Caco-2 (cell line): ENCODE measurements at regions not wholly inside any gene's neighbourhood (a gene's known extent, or its start where the extent isn't known, plus 50 kb on each side); places are given as distances from the start of the nearest gene placed in this dataset.

Source experiments
- BruUV-seq: library from RNA; stranded (reverse); fragments of 400-500 nt; replicated peaks from 2 replicates; lab custom pipeline; 2021; lab: Mats Ljungman, UMichigan
- CTCF ChIA-PET: fragments of 300-600 bp; sonication (Branson Sonifier 250); formaldehyde crosslinking; loops from one replicate; lab custom pipeline; 2022; ENCODE audit warnings: antibody characterized with exemption; lab: Charles Lee
- POLR2A ChIA-PET: fragments of 300-600 bp; sonication (Branson Sonifier 250); formaldehyde crosslinking; loops from one replicate; lab custom pipeline; 2022; ENCODE audit warnings: antibody characterized with exemption; lab: Charles Lee
- DNase-seq, 2 experiments: peaks; one replicate each; pipeline versions ENCODE4 v3.0.0 to v3.0.0-alpha.2; 2020 to 2022
- H3K27me3 ChIP-seq: replicated peaks from 2 replicates; pipeline ENCODE4 v1.6.0; 2011; ENCODE audit warnings: low read length; ENCODE audit not compliant: control insufficient read depth, insufficient read depth
- H3K36me3 ChIP-seq: 2 replicates; pipeline ENCODE4 v1.5.1; 2011; ENCODE audit warnings: low read length; ENCODE audit not compliant: control insufficient read depth, insufficient read depth
- H3K4me1 ChIP-seq: fragments of 250-450 bp; sonication (Bioruptor Pico); 2 replicates; pipeline ENCODE4 v1.5.1; 2020; ENCODE audit warnings: mild to moderate bottlenecking
- H3K4me3 ChIP-seq: 2 replicates; pipeline ENCODE4 v1.5.1; 2011; ENCODE audit warnings: low read depth, mild to moderate bottlenecking, control low read depth, low read length
- H3K9me3 ChIP-seq: fragments of 250-450 bp; sonication (Bioruptor Pico); 2 replicates; pipeline ENCODE4 v1.5.1; 2020; ENCODE audit warnings: mild to moderate bottlenecking, moderate library complexity
- H3K27ac Mint-ChIP-seq: one replicate; pipeline ENCODE4 v1.8.0; 2022; ENCODE audit warnings: mixed read lengths; ENCODE audit not compliant: unreplicated experiment
- H3K27me3 Mint-ChIP-seq: one replicate; pipeline ENCODE4 v1.8.0; 2022; ENCODE audit warnings: mixed read lengths; ENCODE audit not compliant: insufficient read depth, unreplicated experiment
- H3K36me3 Mint-ChIP-seq: one replicate; pipeline ENCODE4 v1.8.0; 2022; ENCODE audit warnings: mild to moderate bottlenecking, mixed read lengths; ENCODE audit not compliant: insufficient read depth, unreplicated experiment
- H3K4me1 Mint-ChIP-seq: one replicate; pipeline ENCODE4 v1.8.0; 2022; ENCODE audit warnings: low read depth, mixed read lengths; ENCODE audit not compliant: unreplicated experiment
- H3K4me3 Mint-ChIP-seq: one replicate; pipeline ENCODE4 v1.8.0; 2022; ENCODE audit warnings: mild to moderate bottlenecking, moderate library complexity, mixed read lengths; ENCODE audit not compliant: unreplicated experiment
- H3K9me3 Mint-ChIP-seq: one replicate; pipeline ENCODE4 v1.8.0; 2022; ENCODE audit warnings: mixed read lengths; ENCODE audit not compliant: unreplicated experiment
- CTCF ChIP-seq, 2 experiments: fragments of 200-600 bp in 1 of 2; IDR thresholded peaks; 1 replicate in 1 of 2; 2 replicates in 1 of 2; pipeline versions ENCODE4 v1.5.1 to v1.8.0; 2011 to 2022; ENCODE audit warnings: antibody characterized with exemption in 1 of 2, control low read depth in 1 of 2, inconsistent platforms in 1 of 2, low read depth in 1 of 2, low read length in 1 of 2, mild to moderate bottlenecking in 1 of 2, moderate library complexity in 1 of 2; ENCODE audit not compliant: insufficient read depth in 1 of 2, severe bottlenecking in 1 of 2, unreplicated experiment in 1 of 2
- intact Hi-C: fragments of 100-400 bp; cut with micrococcal nuclease; formaldehyde crosslinking; loops from one replicate; pipeline ENCODE4 v1.10.0; 2022; ENCODE audit not compliant: unreplicated experiment

- H3K4me3 Mint-ChIP-seq: no peak overlapping the region
- DNase-seq: peak; percentile 0 to 34
- no peak for TF ChIP-seq CTCF (IDR thresholded peaks at IDR 0.05; ENCODE audit: insufficient read depth in 1 of 2, low read depth in 1 of 2, low read length in 1 of 2, severe bottlenecking in 1 of 2, unreplicated experiment in 1 of 2)
- Histone ChIP-seq H3K4me3 (no peak overlapping the region), H3K27me3 (no peaks in the 10 kb centered on the region), H3K36me3 (no peaks in the 10 kb centered on the region; the same call in 1 of the 2 replicates), H3K9me3 (no peaks in the 10 kb centered on the region), H3K4me1 (peaks cover 39% of the 10 kb centered on the region)
- H3K36me3 Mint-ChIP-seq: peaks cover 5% of the 10 kb centered on the region
- no peaks in the 10 kb centered on the region for H3K27me3 Mint-ChIP-seq
- ChIA-PET POLR2A (no interaction called here), CTCF (interaction anchor here (0.6 to 3.4 kb wide), 9 partner anchors 9 to 202 kb away, joined by 3 to 59 read pairs (median 4); no protein-coding TSS in a partner anchor)
- no TSS peak for BruUV-seq
- H3K9me3 Mint-ChIP-seq: no peaks in the 10 kb centered on the region
- peaks cover 10% of the 10 kb centered on the region for H3K4me1 Mint-ChIP-seq
- intact Hi-C loops: no loop called here
- no peak overlapping the region for H3K27ac Mint-ChIP-seq
Observed at GRCh38 chr16:85419503-85420408, 193.4 kb upstream of the GSE1 start.

DNA sequence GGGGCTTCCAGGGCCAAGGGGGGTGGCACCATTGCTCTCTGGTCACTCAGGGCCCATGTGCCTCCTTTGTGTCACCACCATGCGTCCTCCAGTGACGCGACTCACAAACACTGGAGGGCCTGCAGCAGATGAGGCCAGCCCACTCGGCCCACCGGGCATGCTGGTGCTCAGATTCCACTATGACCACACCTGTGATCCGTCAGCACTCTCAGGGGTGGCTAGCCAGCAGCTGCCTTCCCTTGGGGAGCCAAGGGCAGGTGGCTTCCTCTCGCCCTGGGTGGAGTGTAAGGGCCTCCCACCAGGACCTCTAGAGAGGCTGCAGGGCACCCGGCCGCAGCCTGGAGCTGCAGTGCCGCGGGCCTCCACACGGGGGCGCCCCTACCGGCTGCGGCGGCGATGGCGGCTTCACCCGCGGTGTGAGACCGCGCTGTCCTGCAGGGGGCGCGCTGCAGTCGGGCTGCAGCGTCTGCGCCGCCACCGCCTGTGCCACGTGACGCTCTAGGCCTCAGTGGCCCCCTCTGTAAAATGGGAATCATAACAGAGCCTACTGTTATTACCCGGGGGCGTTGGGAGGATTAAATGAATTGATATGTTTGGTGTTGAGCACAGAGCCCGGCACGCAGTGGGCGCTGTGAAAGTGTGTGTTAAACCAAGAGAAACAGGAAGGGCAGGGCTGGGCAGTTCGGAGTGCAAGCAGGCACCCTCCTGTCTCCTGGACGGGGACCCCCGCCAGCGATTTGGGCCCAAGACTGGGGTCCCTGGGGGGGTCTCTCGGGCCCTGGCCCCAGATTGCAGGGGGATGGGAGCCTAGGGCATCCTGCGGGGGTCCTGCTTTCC is 192.4 kb upstream of the GSE1 start:
- peaks cover 10% of the 10 kb centered on the region for H3K4me1 Mint-ChIP-seq
- H3K36me3 Mint-ChIP-seq: peaks cover 5% of the 10 kb centered on the region
- peak overlapping the region; percentile 49 for H3K27ac Mint-ChIP-seq
- Histone ChIP-seq H3K27me3 (no peaks in the 10 kb centered on the region), H3K36me3 (no peaks in the 10 kb centered on the region; the same call in 1 of the 2 replicates), H3K4me1 (peaks cover 39% of the 10 kb centered on the region), H3K4me3 (no peak overlapping the region), H3K9me3 (no peaks in the 10 kb centered on the region)
- intact Hi-C loops: no loop called here
- DNase-seq: peak; percentile 39 to 67
- ChIA-PET POLR2A (no interaction called here), CTCF (interaction anchor here (0.6 to 3.4 kb wide), 12 partner anchors 10 to 191 kb away, joined by 3 to 59 read pairs (median 4); no protein-coding TSS in a partner anchor)
- H3K9me3 Mint-ChIP-seq: no peaks in the 10 kb centered on the region
- no peak overlapping the region for H3K4me3 Mint-ChIP-seq
- peak; percentile 75 to 98 for TF ChIP-seq CTCF (IDR thresholded peaks at IDR 0.05; ENCODE audit: insufficient read depth in 1 of 2, low read depth in 1 of 2, low read length in 1 of 2, severe bottlenecking in 1 of 2, unreplicated experiment in 1 of 2)
- BruUV-seq: no TSS peak
- H3K27me3 Mint-ChIP-seq: no peaks in the 10 kb centered on the region
